ENCODE measurements at regions not wholly inside any gene's neighbourhood (a gene's known extent, or its start where the extent isn't known, plus 50 kb on each side); places are given as distances from the start of the nearest gene placed in this dataset.

GRCh38 chr15:69849232-69849610 lies 248.5 kb downstream of the TLE3 start:
- no peak for DNase-seq

DNA sequence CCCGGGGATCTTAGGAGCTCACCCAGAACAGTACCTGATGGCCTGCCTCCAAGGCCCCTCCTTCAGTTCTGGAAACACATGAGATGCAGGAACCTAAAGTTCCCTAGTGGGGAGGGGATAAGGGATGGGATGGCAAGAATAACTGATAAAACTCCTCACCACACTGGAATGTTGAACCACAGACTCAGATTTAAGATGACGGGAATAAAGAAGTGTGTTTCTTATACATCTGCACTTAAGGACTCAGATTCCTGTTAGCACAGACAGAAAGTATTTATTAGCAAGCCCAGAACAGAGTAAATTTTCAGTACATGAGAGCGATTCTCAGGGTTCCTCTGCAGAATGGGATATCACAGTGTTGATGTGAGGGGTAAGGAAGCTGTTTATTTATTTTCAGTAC lies 245.2 kb downstream of the TLE3 start:
- DNase-seq, result no peak

DNA sequence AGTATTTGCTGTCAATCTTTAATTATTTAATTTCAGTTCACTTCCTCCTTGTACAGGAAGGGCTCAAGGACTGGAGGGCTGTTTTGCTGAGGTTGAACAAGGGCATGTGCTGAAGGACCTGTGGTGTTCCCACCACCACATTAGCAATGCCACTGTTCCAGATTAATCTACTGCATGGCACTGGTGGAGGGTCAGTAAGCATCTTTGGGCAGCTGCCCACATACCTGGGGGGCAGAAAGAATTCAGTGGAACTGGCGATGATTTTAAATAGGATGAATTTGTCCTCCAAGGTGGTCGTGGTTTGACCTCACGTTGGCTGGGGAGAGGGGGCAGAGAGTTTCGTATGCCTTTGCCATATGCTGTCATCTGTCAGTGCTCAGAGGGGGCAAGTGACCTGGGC lies 244.8 kb downstream of the TLE3 start:
- DNase-seq, result no peak

GRCh38 chr15:69853544-69853951 lies 244.2 kb downstream of the TLE3 start:
- no peak for DNase-seq

- DNase-seq, result no peak
These were observed 243.7 kb downstream of the TLE3 start for GRCh38 chr15:69854001-69854400.

DNA sequence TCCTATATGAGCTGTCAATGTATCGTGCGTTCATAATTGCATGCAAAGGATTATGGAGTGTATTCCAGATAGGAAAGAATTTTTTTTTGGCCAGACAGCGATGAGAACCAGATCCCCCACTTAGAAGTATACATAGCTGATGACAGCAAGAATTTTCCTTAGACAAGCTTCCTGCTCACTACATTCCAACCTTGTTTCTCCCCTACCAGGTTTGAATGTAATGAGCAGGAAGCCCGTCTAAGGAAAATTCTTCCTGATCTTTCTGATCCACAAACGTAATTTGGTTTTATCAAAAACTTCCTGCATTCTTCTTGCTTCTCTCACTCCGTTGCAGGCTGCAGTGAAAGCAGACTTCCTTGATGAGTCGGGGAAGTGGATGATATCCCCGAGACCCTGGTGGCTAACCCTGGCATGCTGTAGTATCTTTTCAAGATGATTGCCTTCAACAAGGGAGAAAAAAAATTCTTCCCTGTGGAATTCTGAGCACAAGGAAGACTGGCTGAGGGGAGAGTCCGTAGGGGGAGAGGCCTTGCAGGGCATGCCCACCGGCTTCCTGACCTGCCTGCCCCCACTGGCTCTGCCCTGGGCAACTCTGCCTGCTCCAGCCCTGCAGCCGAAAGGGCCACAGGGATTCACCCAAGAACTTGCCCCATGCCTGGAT lies 243.1 kb downstream of the TLE3 start:
- no peak for DNase-seq

- no peak for DNase-seq
These were observed 242.3 kb downstream of the TLE3 start for GRCh38 chr15:69855258-69856000.

DNA sequence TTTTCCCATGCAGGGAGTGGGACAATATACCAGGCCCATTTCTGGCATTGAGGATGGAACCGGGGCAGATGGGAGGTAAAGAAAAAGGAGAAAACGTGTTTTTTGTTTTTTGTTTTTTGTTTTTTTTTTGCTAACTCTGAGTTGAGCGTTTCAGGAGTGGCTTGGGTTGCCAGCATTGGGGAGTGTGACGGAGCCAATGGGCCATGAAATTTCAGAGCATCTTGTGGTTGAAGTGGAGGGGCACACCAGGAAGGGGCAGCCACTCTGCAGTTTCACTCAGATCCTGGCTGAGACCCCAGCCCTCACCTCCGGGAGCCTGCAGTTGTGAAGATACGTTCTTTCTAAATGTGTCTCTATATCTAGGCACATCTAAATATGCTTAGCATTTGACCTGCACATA lies 240.5 kb downstream of the TLE3 start:
- no peak for DNase-seq

- DNase-seq, result no peak
These were observed 239.9 kb downstream of the TLE3 start for GRCh38 chr15:69857686-69858391.

- DNase-seq, result no peak
These were observed 239.3 kb downstream of the TLE3 start for GRCh38 chr15:69858456-69858855.

DNA sequence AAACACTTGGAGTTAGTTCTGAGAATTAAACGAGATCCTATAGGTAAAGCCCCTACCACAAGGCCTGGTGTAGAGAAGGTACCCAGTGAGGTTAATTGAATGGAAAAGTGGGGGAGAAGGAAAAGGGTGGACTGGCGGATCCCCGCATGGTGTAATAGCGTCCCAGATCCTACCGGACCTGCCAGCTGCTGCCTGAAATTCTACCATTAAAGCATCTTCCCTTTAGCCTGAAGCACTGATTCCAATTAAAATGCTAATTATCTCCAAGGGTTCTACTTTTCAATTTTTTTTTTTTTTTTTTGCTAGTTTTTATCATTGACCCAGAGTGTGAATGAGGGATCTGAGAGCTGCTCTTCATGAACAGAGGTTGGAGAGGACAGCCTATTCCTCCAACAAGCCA lies 237.9 kb downstream of the TLE3 start:
- no peak for DNase-seq

GRCh38 chr15:69860321-69860720 lies 237.4 kb downstream of the TLE3 start:
- no peak for DNase-seq

DNA sequence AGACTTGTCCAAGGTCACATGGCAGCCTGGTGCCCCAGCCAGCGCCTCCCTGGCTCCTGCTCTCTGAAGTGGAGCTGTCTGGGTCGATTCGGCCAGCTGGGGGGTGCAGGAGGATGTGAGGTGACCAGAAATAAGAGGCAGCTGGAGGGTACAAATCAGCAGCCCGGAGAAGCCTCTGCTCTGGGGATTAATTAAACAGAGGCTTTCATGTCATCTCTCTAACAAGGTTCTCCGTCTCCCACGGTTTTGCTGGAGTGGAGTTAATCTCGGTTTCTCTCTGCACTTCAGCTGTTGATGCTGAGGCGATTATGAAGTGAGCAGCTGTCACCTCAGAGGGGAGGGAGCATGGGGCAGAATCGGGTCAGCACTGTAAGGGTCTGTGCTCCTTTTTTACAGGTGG lies 236.8 kb downstream of the TLE3 start:
- no peak for DNase-seq

DNA sequence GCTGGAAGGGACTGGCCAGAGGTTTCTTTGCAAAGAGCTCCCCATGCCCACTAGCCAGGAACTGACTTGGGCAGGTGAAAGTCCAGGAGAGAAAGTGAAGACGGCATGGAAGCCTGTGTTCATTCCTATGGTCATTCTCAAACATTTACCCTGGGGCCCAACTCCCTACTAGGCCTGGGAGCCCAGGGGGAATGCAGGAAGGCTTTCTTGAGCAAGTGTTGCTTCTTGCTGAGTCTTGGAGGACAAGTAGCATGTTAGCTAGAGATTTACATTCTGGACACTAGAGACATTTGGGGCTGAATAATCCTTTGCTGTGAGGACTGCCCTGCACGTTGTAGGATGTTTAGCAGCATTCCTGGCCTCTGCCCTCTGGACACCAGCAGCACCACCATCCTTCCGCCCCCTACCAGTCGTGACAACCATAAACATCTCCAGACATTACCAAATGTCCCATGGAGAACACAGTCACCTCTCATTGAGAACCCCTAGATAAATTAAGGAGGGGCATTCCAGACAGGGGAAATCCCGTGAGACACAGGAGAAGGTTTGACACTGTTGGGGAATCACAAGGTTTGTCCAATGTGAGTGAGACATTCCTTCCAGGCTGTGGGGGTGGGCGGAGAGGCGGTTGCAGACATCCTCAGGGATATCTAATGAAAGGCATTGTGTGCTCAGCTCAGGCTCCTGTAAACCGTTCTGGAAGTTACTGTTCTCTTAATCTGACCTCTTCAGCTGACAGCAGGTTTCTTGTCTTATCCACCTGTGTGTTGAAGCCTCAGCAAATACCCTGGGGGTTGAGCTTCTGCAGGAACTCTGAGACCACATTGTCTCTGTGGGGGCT lies 236.2 kb downstream of the TLE3 start:
- DNase-seq, result no peak

DNA sequence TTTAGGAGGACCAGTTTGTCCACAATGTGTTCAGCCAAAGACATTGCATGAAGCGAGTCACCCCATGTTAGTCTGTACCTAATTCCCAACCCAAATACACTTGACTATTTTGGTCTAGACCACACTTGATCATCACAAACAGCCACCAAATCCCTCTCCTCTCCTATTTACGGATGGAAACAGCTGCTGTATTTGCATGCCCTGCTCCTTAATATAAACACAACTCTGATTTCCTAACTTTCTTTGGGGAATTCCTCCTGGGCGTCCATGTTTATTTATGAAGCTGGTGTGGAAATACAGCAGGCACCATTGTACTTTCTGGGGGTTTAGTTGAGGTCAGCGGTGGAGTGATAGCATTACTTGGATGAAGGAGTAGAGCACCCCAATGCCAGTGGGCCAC lies 235.2 kb downstream of the TLE3 start:
- DNase-seq, result no peak

DNA sequence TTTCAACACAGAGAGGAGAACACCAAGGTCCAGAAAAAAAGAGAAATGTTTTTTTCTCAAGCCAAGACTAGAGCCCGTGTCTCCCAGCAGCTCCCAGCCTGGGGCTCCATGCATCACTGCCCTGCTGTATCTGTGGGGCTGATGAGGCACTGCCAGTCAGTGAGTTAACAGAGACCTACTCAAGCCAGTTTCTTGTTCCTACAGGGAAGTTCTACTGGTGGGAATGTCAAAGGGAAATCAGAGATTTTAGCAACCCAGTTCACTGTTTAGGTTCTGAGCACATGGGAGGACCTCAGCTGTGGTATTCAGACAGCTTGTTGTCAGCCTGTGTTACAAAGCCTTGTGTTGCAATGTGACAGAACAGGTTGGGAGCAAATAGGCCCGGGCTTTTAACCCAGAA lies 234.3 kb downstream of the TLE3 start:
- no peak for DNase-seq

DNA sequence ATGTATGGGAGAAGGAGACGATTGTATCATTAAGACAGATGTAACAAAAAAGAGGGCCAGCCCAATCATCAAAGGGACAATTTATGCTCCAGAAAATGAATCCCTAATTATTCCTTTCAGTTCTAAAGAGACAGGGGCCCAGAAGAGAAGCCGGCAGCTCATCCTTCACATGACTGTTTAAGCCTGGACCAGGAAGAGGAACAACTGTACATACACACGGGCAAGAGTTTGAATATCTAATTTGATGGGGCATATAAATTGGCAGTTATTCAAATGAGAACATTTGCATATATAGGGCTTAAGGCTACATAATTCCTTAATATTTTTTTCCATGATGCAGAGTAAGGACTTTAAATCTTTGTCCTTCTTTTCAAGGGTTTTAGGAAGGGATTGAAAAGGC lies 232.3 kb downstream of the TLE3 start:
- DNase-seq, result no peak

DNA sequence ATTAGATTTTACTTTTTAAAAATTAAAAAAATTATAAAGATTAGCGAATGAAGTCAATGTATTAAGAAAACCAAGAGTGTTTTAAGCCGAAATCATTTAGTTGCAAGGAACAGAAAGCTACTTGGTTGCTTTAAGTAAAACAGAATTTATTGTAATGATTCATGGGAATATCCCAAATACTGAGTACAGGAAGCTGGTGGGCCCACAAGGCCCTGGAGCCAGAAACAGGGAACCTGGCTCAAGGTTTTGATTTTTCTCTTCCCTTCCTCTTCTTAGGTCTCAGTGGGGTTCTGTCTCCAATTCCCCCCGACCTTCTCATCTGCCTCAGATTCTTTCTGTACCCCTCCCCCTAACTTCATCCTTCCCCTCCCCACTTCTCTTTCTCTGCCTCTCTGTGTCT lies 229.0 kb downstream of the TLE3 start:
- DNase-seq, result no peak

DNA sequence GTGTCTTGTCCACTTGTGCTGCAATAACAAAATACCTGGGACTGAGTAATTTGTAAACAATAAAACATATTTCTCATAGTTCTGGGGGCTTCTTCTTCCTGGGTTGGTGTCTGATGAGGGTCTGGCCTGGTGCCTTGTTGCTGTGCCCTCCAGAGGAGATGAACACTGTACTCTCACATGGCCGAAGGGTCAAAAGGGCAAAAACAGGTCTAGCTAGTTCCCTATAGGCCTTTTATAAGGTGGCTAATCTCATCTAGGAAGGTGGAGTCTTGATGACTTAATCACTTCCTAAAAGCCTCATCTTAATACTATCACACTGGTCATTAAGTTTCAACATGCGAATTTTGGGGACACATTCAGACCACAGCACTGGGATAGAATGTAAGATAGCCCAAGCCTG lies 228.4 kb downstream of the TLE3 start:
- DNase-seq, result no peak

GRCh38 chr15:69869881-69870505 lies 227.7 kb downstream of the TLE3 start:
- DNase-seq, result no peak

DNA sequence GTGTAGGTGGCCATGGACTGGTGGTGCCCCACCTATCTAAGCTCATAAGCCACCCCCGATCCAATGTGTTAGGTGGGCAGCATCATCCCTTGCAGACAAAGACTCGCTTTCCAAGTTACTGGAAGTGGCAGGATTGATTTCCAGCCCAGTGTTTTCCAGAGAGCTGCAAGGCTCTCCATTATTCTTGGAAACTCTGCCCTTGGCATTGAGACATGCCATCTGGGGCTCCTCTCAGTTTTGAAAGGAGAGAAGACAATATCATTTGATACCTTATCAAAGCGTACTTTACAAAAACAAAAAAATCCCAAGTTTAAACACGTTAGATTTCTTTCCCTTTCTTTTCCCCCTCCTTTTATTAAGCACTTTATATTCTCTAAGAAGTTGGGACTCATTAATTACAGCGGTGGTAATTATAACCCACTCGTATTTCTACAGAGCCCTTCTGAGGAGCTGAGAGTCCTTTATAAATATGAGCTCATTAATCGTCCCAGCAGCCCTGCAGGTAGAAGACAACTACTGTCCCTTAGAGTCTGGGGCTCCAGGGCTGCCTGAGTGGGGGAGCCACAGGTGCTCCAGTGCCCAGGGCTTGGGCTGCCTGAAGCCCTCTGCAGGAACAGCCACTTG lies 226.1 kb downstream of the TLE3 start:
- no peak for DNase-seq

GRCh38 chr15:69873807-69874206 lies 223.9 kb downstream of the TLE3 start:
- DNase-seq, result no peak

All from T-helper 2 cell (primary cell).